Neuronal stem cell (in vitro differentiated cells): ENCODE measurements at regions not wholly inside any gene's neighbourhood (a gene's known extent, or its start where the extent isn't known, plus 50 kb on each side); places are given as distances from the start of the nearest gene placed in this dataset.

ENCODE experiments used
- DNase-seq: peaks from one replicate; pipeline ENCODE4 v3.0.0-alpha.2; 2013; ENCODE audit warnings: low spot score
- H2AFZ ChIP-seq: one replicate; pipeline ENCODE4 v1.6.1; 2013; ENCODE audit warnings: mild to moderate bottlenecking, low read length, inconsistent platforms
- H2AK5ac ChIP-seq: 2 replicates; pipeline ENCODE4 v1.6.1; 2013; ENCODE audit warnings: low read depth, mild to moderate bottlenecking, inconsistent platforms, low read length, moderate library complexity, mixed read lengths
- H2BK120ac ChIP-seq: 2 replicates; pipeline ENCODE4 v1.6.1; 2013; ENCODE audit warnings: low read depth, mild to moderate bottlenecking, inconsistent platforms, low read length, moderate library complexity, mixed read lengths
- H2BK12ac ChIP-seq: one replicate; pipeline ENCODE4 v1.6.1; 2013; ENCODE audit warnings: low read length, inconsistent platforms
- H2BK15ac ChIP-seq: 2 replicates; pipeline ENCODE4 v1.6.1; 2013; ENCODE audit warnings: mild to moderate bottlenecking, low read length, inconsistent platforms, mixed read lengths
- H2BK5ac ChIP-seq: one replicate; pipeline ENCODE4 v1.6.1; 2013; ENCODE audit warnings: inconsistent platforms, mild to moderate bottlenecking, low read length, moderate library complexity
- H3K14ac ChIP-seq: one replicate; pipeline ENCODE4 v1.6.1; 2013; ENCODE audit warnings: low read length, inconsistent platforms
- H3K18ac ChIP-seq: 2 replicates; pipeline ENCODE4 v1.6.1; 2013; ENCODE audit warnings: low read length, inconsistent platforms
- H3K23ac ChIP-seq: 2 replicates; pipeline ENCODE4 v1.6.1; 2013; ENCODE audit warnings: low read depth, mild to moderate bottlenecking, mixed read lengths, low read length, inconsistent platforms; ENCODE audit not compliant: poor library complexity
- H3K27ac ChIP-seq: replicated peaks from 3 replicates; pipeline ENCODE4 v1.5.1; 2013; ENCODE audit warnings: low read length, inconsistent platforms
- H3K27me3 ChIP-seq, 3 experiments: 2 replicates each; pipeline ENCODE4 v1.6.1; 2013; ENCODE audit warnings: low read length in 3 of 3, mild to moderate bottlenecking in 2 of 3, inconsistent platforms in 1 of 3, low read depth in 1 of 3, mixed read lengths in 1 of 3, moderate library complexity in 1 of 3; ENCODE audit not compliant: control insufficient read depth in 3 of 3, insufficient read depth in 3 of 3
- H3K36me3 ChIP-seq, 2 donors: replicated peaks in 1 of 2; 2 replicates each; pipeline ENCODE4 v1.6.1; 2013; ENCODE audit warnings: low read length in 2 of 2; ENCODE audit not compliant: control insufficient read depth in 2 of 2, insufficient read depth in 2 of 2
- H3K4ac ChIP-seq: 2 replicates; pipeline ENCODE4 v1.6.1; 2013; ENCODE audit warnings: inconsistent platforms, mild to moderate bottlenecking, low read length, moderate library complexity
- H3K4me1 ChIP-seq, 2 donors: 1 replicate in 1 of 2; 2 replicates in 1 of 2; pipeline ENCODE4 v1.6.1; 2013; ENCODE audit warnings: low read length in 2 of 2, low read depth in 1 of 2; ENCODE audit not compliant: control insufficient read depth in 2 of 2, insufficient read depth in 1 of 2
- H3K4me2 ChIP-seq: one replicate; pipeline ENCODE4 v1.6.1; 2013; ENCODE audit warnings: mild to moderate bottlenecking, low read length, inconsistent platforms; ENCODE audit not compliant: insufficient read depth, poor library complexity, severe bottlenecking
- H3K4me3 ChIP-seq, 2 donors: 2 replicates each; pipeline ENCODE4 v1.5.1; 2013; ENCODE audit warnings: low read length in 2 of 2, mild to moderate bottlenecking in 2 of 2, inconsistent platforms in 1 of 2, moderate library complexity in 1 of 2
- H3K79me1 ChIP-seq: one replicate; pipeline ENCODE4 v1.6.1; 2013; ENCODE audit warnings: low read depth, mild to moderate bottlenecking, inconsistent platforms, low read length, moderate library complexity
- H3K9ac ChIP-seq: one replicate; pipeline ENCODE4 v1.6.1; 2013; ENCODE audit warnings: mild to moderate bottlenecking, low read depth, low read length, inconsistent platforms; ENCODE audit not compliant: poor library complexity
- H3K9me3 ChIP-seq, 2 donors: replicated peaks in 1 of 2; 2 replicates each; pipeline versions ENCODE3 to v1.6.1; 2013; ENCODE audit warnings: low read length in 2 of 2, mild to moderate bottlenecking in 2 of 2, inconsistent platforms in 1 of 2, low read depth in 1 of 2, mixed read lengths in 1 of 2, moderate library complexity in 1 of 2; ENCODE audit not compliant: control insufficient read depth in 2 of 2, insufficient read depth in 1 of 2
- H4K8ac ChIP-seq: one replicate; pipeline ENCODE4 v1.6.1; 2013; ENCODE audit warnings: low read depth, mild to moderate bottlenecking, inconsistent platforms, low read length, moderate library complexity
- H4K91ac ChIP-seq: one replicate; pipeline ENCODE4 v1.6.1; 2013; ENCODE audit warnings: low read length, low read depth, mild to moderate bottlenecking, inconsistent platforms; ENCODE audit not compliant: poor library complexity
- WGBS, 2 donors: extraction: QIAGEN DNeasy Blood & Tissue Kit; methylation state at CpG; one replicate each; pipeline ENCODE4 v1.1.7; 2013; ENCODE audit warnings: missing lambda C conversion rate in 2 of 2, mixed read lengths in 1 of 2; ENCODE audit not compliant: insufficient read length in 2 of 2, insufficient replicate concordance in 1 of 2; ENCODE audit errors: extremely low coverage in 2 of 2; 5-methylcytosine and 5-hydroxymethylcytosine counted together

GRCh38 chr6:22194188-22194921 lies 102.5 kb downstream of the PRL start:
- Histone ChIP-seq H2AFZ (no peak overlapping the region), H2BK12ac (no peak overlapping the region), H3K27ac (no peak overlapping the region), H3K79me1 (no peaks in the 10 kb centered on the region), H3K4me2 (no peak overlapping the region), H3K4ac (no peak overlapping the region), H2BK120ac (no peak overlapping the region), H3K23ac (no peak overlapping the region), H2BK15ac (no peak overlapping the region), H3K9ac (no peak overlapping the region), H3K4me1 (no peaks in the 10 kb centered on the region), H3K27me3 (no peaks in the 10 kb centered on the region), H3K36me3 (peaks cover 0 to 23% of the 10 kb centered on the region in 2 donors), H3K4me3 (no peak overlapping the region), H3K18ac (no peak overlapping the region), H3K9me3 (peaks cover 0 to 12% of the 10 kb centered on the region in 2 donors), H4K91ac (no peak overlapping the region), H3K14ac (no peak overlapping the region), H4K8ac (no peak overlapping the region), H2AK5ac (no peak overlapping the region), H2BK5ac (no peak overlapping the region)
- WGBS, 2 donors, result no CpG with 5 or more reads among the region's 3 CpGs
- DNase-seq, result no peak

- H3K36me3 ChIP-seq, result peaks cover 0 to 5% of the 10 kb centered on the region in 2 donors
- no peak overlapping the region for H2BK12ac ChIP-seq
- peaks cover 0 to 9% of the 10 kb centered on the region in 2 donors for H3K9me3 ChIP-seq
- no peak overlapping the region for H2BK15ac ChIP-seq
- no peaks in the 10 kb centered on the region for H3K4me1 ChIP-seq
- H3K23ac ChIP-seq, result no peak overlapping the region
- H3K4me2 ChIP-seq, result no peak overlapping the region
- H2AFZ ChIP-seq, result no peak overlapping the region
- no peak overlapping the region for H3K18ac ChIP-seq
- no peak overlapping the region for H3K27ac ChIP-seq
- WGBS, 2 donors, result no CpG with 5 or more reads among the region's 3 CpGs
- H3K27me3 ChIP-seq, result no peaks in the 10 kb centered on the region
- no peak for DNase-seq
- no peak overlapping the region for H4K8ac ChIP-seq
- no peak overlapping the region for H4K91ac ChIP-seq
- H3K4me3 ChIP-seq, result no peak overlapping the region
- H2BK5ac ChIP-seq, result no peak overlapping the region
- H2AK5ac ChIP-seq, result no peak overlapping the region
- no peak overlapping the region for H3K4ac ChIP-seq
- no peak overlapping the region for H3K9ac ChIP-seq
- no peaks in the 10 kb centered on the region for H3K79me1 ChIP-seq
- no peak overlapping the region for H3K14ac ChIP-seq
- H2BK120ac ChIP-seq, result no peak overlapping the region
Measured at GRCh38 chr6:22199771-22200170, 97.1 kb downstream of the PRL start.

GRCh38 chr6:22204153-22204552 lies 92.7 kb downstream of the PRL start:
- no peaks in the 10 kb centered on the region for H3K4me1 ChIP-seq
- no peak overlapping the region for H3K18ac ChIP-seq
- H3K9me3 ChIP-seq, result no peaks in the 10 kb centered on the region
- H3K79me1 ChIP-seq, result no peaks in the 10 kb centered on the region
- H3K4ac ChIP-seq, result no peak overlapping the region
- no peak overlapping the region for H4K91ac ChIP-seq
- H2AK5ac ChIP-seq, result no peak overlapping the region
- no peak overlapping the region for H4K8ac ChIP-seq
- no peak for DNase-seq
- no peak overlapping the region for H2BK120ac ChIP-seq
- H3K4me3 ChIP-seq, result no peak overlapping the region
- H3K27ac ChIP-seq, result no peak overlapping the region
- H2AFZ ChIP-seq, result no peak overlapping the region
- H3K9ac ChIP-seq, result no peak overlapping the region
- H3K4me2 ChIP-seq, result no peak overlapping the region
- no CpG with 5 or more reads among the region's 6 CpGs for WGBS, 2 donors
- H3K27me3 ChIP-seq, result no peaks in the 10 kb centered on the region
- H2BK5ac ChIP-seq, result no peak overlapping the region
- peaks cover 0 to 2% of the 10 kb centered on the region in 2 donors for H3K36me3 ChIP-seq
- no peak overlapping the region for H2BK12ac ChIP-seq
- H3K14ac ChIP-seq, result no peak overlapping the region
- H3K23ac ChIP-seq, result no peak overlapping the region
- no peak overlapping the region for H2BK15ac ChIP-seq

GRCh38 chr6:22205266-22205665 lies 91.6 kb downstream of the PRL start:
- no peak overlapping the region for H2BK15ac ChIP-seq
- H2BK120ac ChIP-seq, result no peak overlapping the region
- H3K23ac ChIP-seq, result no peak overlapping the region
- H4K91ac ChIP-seq, result no peak overlapping the region
- H2AFZ ChIP-seq, result no peak overlapping the region
- no peak overlapping the region for H4K8ac ChIP-seq
- no peaks in the 10 kb centered on the region for H3K27me3 ChIP-seq
- DNase-seq, result no peak
- no peaks in the 10 kb centered on the region for H3K9me3 ChIP-seq
- no peak overlapping the region for H3K4me3 ChIP-seq
- no peak overlapping the region for H2BK5ac ChIP-seq
- H2AK5ac ChIP-seq, result no peak overlapping the region
- H3K14ac ChIP-seq, result no peak overlapping the region
- H3K4me1 ChIP-seq, result no peaks in the 10 kb centered on the region
- H3K27ac ChIP-seq, result no peak overlapping the region
- H3K79me1 ChIP-seq, result no peaks in the 10 kb centered on the region
- H3K9ac ChIP-seq, result no peak overlapping the region
- no peak overlapping the region for H2BK12ac ChIP-seq
- H3K4me2 ChIP-seq, result no peak overlapping the region
- no peak overlapping the region for H3K18ac ChIP-seq
- WGBS, 2 donors, result no CpG with 5 or more reads among the region's 1 CpG
- H3K4ac ChIP-seq, result no peak overlapping the region
- H3K36me3 ChIP-seq, result peaks cover 0 to 2% of the 10 kb centered on the region in 2 donors
